DOHH2 (cell line): ENCODE measurements at regions not wholly inside any gene's neighbourhood (a gene's known extent, or its start where the extent isn't known, plus 50 kb on each side); places are given as distances from the start of the nearest gene placed in this dataset.
"Not testable (repeated sequence)": the region's sequence is repeated elsewhere in the genome, so short reads cannot be mapped to it uniquely, and the experiment has no call there.

ENCODE experiments used
- H3F3A ChIP-seq: fragments of 200-600 bp; sonication (generic), shearing (Covaris generic); 2 replicates; pipeline ENCODE4 v1.6.0; 2016; ENCODE audit warnings: antibody characterized with exemption, mild to moderate bottlenecking; ENCODE audit not compliant: control insufficient read depth, insufficient read depth
- H3K27ac ChIP-seq: fragments of 200-600 bp; sonication (generic); 2 replicates; pipeline ENCODE4 v1.5.1; 2014; ENCODE audit warnings: low read depth, mild to moderate bottlenecking, low read length, moderate library complexity
- H3K27me3 ChIP-seq: fragments of 200-600 bp; sonication (generic); 2 replicates; pipeline ENCODE4 v1.6.1; 2014; ENCODE audit warnings: mild to moderate bottlenecking, low read length, mixed read lengths; ENCODE audit not compliant: control insufficient read depth
- H3K36me3 ChIP-seq: fragments of 200-600 bp; sonication (generic); 2 replicates; pipeline ENCODE4 v1.6.1; 2014; ENCODE audit warnings: mild to moderate bottlenecking, low read length, moderate library complexity, mixed read lengths; ENCODE audit not compliant: control insufficient read depth
- H3K4me1 ChIP-seq: fragments of 200-600 bp; sonication (generic); 2 replicates; pipeline ENCODE4 v1.6.1; 2014; ENCODE audit warnings: mild to moderate bottlenecking, low read length, mixed read lengths; ENCODE audit not compliant: control insufficient read depth
- H3K4me2 ChIP-seq: fragments of 200-600 bp; sonication (generic); 2 replicates; pipeline ENCODE4 v1.6.0; 2014; ENCODE audit warnings: mild to moderate bottlenecking, low read length, moderate library complexity
- H3K4me3 ChIP-seq: fragments of 200-600 bp; sonication (generic); 2 replicates; pipeline ENCODE4 v1.5.1; 2014; ENCODE audit warnings: mild to moderate bottlenecking, low read length, mixed read lengths
- H3K79me2 ChIP-seq: fragments of 200-600 bp; sonication (generic); 2 replicates; pipeline ENCODE4 v1.6.1; 2014; ENCODE audit warnings: mild to moderate bottlenecking, low read length, mixed read lengths; ENCODE audit not compliant: control insufficient read depth
- H3K9me2 ChIP-seq: fragments of 200-600 bp; sonication (generic); replicated peaks from 2 replicates; pipeline ENCODE4 v1.6.1; 2014; ENCODE audit warnings: mild to moderate bottlenecking, low read length, mixed read lengths; ENCODE audit not compliant: control insufficient read depth
- H3K9me3 ChIP-seq: fragments of 200-600 bp; sonication (generic); 2 replicates; pipeline ENCODE4 v1.6.1; 2014; ENCODE audit warnings: antibody characterized with exemption, low read length, mixed read lengths; ENCODE audit not compliant: control insufficient read depth, insufficient read depth
- H4K20me1 ChIP-seq: fragments of 200-600 bp; sonication (generic); 2 replicates; pipeline ENCODE4 v1.6.0; 2014; ENCODE audit warnings: low read depth, mild to moderate bottlenecking, antibody characterized with exemption, low read length, moderate library complexity; ENCODE audit not compliant: control insufficient read depth, insufficient read depth
- EZH2phosphoT487 ChIP-seq: fragments of 200-600 bp; sonication (generic); IDR thresholded peaks from 2 replicates; pipeline ENCODE4 v1.6.1; 2017; ENCODE audit warnings: borderline replicate concordance, mild to moderate bottlenecking, antibody characterized with exemption, low read length, moderate library complexity, mixed read lengths
- TF ChIP-seq, protein P1 (sequence below): fragments of 200-600 bp; sonication (generic); IDR thresholded peaks from one replicate; pipeline ENCODE4 v1.5.1; 2014; ENCODE audit warnings: antibody characterized with exemption, mild to moderate bottlenecking, low read depth, low read length; ENCODE audit not compliant: poor library complexity, severe bottlenecking

DNA sequence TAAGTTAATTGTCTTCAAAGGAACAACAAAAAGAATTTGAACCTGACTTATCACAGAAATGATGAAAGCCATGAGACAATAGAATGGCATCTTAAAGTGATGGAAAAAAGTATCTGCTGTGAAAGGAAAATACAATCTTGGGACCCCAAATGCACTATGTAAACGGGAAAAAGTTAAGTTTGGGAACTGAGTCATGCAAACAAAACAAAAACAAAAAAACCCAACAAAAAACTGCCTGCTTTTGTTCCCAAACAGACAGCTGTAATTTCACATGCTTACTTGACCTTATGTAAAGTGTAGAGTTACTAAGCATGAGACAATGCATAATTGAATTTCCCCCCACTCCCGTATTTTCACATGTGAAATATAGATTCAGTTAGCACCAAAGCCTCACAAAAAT lies 122.1 kb upstream of the RBMS1 start:
- no peak overlapping the region for H3K27ac ChIP-seq
- H3K9me2 ChIP-seq: no peaks in the 10 kb centered on the region
- H3K4me1 ChIP-seq: no peaks in the 10 kb centered on the region
- TF ChIP-seq EZH2phosphoT487: no peak
- TF ChIP-seq, protein P1, sequence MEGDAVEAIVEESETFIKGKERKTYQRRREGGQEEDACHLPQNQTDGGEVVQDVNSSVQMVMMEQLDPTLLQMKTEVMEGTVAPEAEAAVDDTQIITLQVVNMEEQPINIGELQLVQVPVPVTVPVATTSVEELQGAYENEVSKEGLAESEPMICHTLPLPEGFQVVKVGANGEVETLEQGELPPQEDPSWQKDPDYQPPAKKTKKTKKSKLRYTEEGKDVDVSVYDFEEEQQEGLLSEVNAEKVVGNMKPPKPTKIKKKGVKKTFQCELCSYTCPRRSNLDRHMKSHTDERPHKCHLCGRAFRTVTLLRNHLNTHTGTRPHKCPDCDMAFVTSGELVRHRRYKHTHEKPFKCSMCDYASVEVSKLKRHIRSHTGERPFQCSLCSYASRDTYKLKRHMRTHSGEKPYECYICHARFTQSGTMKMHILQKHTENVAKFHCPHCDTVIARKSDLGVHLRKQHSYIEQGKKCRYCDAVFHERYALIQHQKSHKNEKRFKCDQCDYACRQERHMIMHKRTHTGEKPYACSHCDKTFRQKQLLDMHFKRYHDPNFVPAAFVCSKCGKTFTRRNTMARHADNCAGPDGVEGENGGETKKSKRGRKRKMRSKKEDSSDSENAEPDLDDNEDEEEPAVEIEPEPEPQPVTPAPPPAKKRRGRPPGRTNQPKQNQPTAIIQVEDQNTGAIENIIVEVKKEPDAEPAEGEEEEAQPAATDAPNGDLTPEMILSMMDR: no peak
- no peaks in the 10 kb centered on the region for H4K20me1 ChIP-seq
- no peaks in the 10 kb centered on the region; the same call in 1 of the 2 replicates for H3K27me3 ChIP-seq
- H3F3A ChIP-seq: no peaks in the 10 kb centered on the region
- no peaks in the 10 kb centered on the region for H3K79me2 ChIP-seq
- no peak overlapping the region for H3K4me2 ChIP-seq
- no peaks in the 10 kb centered on the region for H3K36me3 ChIP-seq
- H3K9me3 ChIP-seq: no peaks in the 10 kb centered on the region
- no peak overlapping the region for H3K4me3 ChIP-seq

DNA sequence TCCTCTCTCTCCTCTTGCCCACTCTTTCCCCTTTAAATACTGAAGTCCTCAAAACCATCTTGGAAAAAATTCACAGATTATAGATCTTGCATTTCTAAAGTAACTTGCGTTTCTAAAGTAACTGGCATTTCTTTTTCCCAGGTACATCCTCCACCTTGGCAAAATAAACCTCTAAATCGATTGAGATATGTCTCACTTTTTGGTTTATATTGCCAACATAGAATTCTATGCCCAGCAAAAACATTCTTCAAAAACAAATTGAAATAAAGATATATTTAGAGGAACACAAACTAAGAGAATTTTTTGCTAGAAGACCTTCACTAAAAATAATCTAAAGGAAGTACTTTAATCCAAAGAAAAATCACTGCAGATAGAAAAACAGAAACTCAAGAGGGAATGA lies 122.5 kb upstream of the RBMS1 start:
- H3K36me3 ChIP-seq: no peaks in the 10 kb centered on the region
- H3K4me3 ChIP-seq: no peak overlapping the region
- H3K27me3 ChIP-seq: no peaks in the 10 kb centered on the region; the same call in 1 of the 2 replicates
- H4K20me1 ChIP-seq: no peaks in the 10 kb centered on the region
- H3K79me2 ChIP-seq: no peaks in the 10 kb centered on the region
- no peaks in the 10 kb centered on the region for H3K4me1 ChIP-seq
- H3K4me2 ChIP-seq: no peak overlapping the region
- H3K27ac ChIP-seq: no peak overlapping the region
- H3F3A ChIP-seq: no peaks in the 10 kb centered on the region
- no peaks in the 10 kb centered on the region for H3K9me2 ChIP-seq
- no peaks in the 10 kb centered on the region for H3K9me3 ChIP-seq
- TF ChIP-seq, protein P1: no peak
- TF ChIP-seq EZH2phosphoT487: no peak

DNA sequence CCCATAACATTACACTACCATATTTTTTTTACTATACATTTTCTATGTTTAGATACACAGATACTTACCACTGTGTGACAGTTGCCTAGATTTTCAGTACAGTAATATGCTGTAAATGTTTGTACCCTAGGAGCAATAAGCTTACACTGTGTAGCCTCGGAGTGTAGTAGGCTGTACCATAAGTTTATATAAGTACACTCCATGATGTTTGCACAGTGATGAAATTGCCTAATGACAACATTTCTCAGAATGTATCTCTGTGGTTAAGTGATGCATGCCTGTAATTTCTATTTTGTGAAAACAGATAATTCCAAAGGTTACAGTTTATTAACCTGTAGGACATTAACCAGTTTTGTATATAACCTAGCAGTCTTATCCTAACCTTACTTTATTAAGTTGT lies 128.1 kb upstream of the RBMS1 start:
- TF ChIP-seq, protein P1: no peak
- no peak for TF ChIP-seq EZH2phosphoT487
- Histone ChIP-seq H3F3A (no peaks in the 10 kb centered on the region), H3K4me1 (no peaks in the 10 kb centered on the region), H3K27me3 (no peaks in the 10 kb centered on the region), H3K27ac (no peak overlapping the region), H4K20me1 (no peaks in the 10 kb centered on the region), H3K4me3 (no peak overlapping the region), H3K9me3 (no peaks in the 10 kb centered on the region), H3K4me2 (no peak overlapping the region), H3K79me2 (no peaks in the 10 kb centered on the region), H3K36me3 (no peaks in the 10 kb centered on the region), H3K9me2 (no peaks in the 10 kb centered on the region)

DNA sequence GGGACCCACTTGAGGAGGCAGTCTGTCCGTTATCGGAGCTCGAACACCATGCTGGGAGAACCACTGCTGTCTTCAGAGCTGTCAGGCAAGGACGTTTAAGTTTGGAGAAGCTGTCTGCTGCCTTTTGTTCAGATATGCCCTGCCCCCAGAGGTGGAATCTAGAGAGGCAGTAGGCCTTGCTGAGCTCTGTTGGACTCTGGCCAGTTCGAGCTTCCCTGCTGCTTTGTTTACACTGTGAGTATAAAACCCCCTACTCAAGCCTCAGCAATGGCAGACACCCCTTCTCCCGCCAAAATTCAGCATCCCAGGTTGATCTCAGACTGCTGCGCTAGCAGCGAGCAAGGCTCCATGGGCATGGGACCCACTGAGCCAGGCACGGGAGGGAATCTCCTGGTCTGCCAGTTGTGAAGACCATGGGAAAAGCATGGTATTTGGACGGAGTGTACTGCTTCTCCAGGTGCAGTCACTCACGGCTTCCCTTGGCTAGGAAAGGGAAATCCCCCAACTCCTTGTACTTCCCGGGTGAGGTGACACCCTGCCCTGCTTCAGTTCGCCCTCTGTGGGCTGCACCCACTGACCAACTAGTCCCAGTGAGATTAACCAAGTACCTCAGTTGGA lies 134.5 kb upstream of the RBMS1 start:
- not testable (repeated sequence) for H4K20me1 ChIP-seq

More for the DNA sequence above, 134.5 kb upstream of the RBMS1 start:
- H3K36me3 ChIP-seq, H3K4me3 ChIP-seq, H3K79me2 ChIP-seq, H3F3A ChIP-seq, H3K27me3 ChIP-seq, H3K4me1 ChIP-seq, H3K4me2 ChIP-seq, H3K9me3 ChIP-seq, H3K9me2 ChIP-seq, H3K27ac ChIP-seq: not testable (repeated sequence)
